ENCODE measurements at regions not wholly inside any gene's neighbourhood (a gene's known extent, or its start where the extent isn't known, plus 50 kb on each side); places are given as distances from the start of the nearest gene placed in this dataset.

DNA sequence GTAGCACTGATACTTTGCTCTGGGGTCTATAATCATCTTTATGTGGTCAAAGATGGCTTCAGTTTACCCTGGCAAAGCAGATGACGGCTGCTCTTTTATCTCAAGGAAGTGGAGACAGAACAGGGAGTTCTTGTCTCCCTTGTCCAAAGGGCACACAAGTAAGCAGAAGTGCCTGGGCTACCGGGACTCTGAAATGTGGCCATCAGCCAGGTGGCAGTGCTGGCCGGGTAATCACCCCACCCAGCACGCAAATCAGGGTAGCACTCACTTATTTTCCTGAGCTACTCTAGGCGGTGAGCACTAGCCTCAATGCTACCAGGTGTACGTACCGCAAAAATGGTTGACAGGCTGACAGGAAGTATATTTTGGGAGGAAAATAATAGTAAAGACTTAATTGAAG, 119.7 kb upstream of the ETAA1 start:
- no peak overlapping the region for H3K27ac ChIP-seq
- no peak for DNase-seq (ENCODE audit: low read depth in 1 of 2, low spot score in 2 of 2)
- H3K27me3 ChIP-seq (replicated peaks), result no peaks in the 10 kb centered on the region
- H3K4me1 ChIP-seq (replicated peaks), result peaks cover 6% of the 10 kb centered on the region
- no peak overlapping the region for H3K4me3 ChIP-seq
- H3K36me3 ChIP-seq, result no peaks in the 10 kb centered on the region
- no peaks in the 10 kb centered on the region for H3K9me3 ChIP-seq (replicated peaks)

GRCh38 chr2:67281101-67281500, 116.0 kb upstream of the ETAA1 start:
- Histone ChIP-seq H3K36me3 (no peaks in the 10 kb centered on the region), H3K27ac (no peak overlapping the region), H3K4me3 (no peak overlapping the region), H3K4me1 (replicated peaks) (peaks cover 38% of the 10 kb centered on the region), H3K9me3 (replicated peaks) (no peaks in the 10 kb centered on the region), H3K27me3 (replicated peaks) (no peaks in the 10 kb centered on the region)
- no peak for DNase-seq (ENCODE audit: low read depth in 1 of 2, low spot score in 2 of 2)

DNA sequence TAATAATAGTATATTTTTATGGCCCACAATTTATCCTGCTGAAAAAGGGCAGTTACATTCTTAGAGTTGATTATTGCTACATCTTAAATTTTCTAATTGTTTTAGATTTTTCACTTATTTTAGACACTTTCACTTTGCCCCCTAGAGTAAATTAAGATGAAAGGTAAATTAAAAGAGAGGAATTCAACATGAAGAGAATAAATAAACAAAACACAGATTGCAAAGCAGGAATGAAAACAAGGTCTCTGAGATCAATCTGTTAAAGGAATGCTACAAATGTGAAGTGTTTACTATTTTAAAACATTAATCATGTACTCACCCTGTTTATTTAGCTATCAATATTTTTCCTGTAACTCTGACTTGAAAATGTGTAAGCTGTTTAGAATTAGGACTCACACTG, 113.5 kb upstream of the ETAA1 start:
- peaks cover 38% of the 10 kb centered on the region for H3K4me1 ChIP-seq (replicated peaks)
- H3K27ac ChIP-seq, result peak overlapping the region; percentile 22; the same call in 1 of the 2 replicates
- no peaks in the 10 kb centered on the region for H3K36me3 ChIP-seq
- DNase-seq (ENCODE audit: low read depth in 1 of 2, low spot score in 2 of 2), result peak in 1 of 2 experiments; percentile 53
- H3K9me3 ChIP-seq (replicated peaks), result no peaks in the 10 kb centered on the region
- H3K27me3 ChIP-seq (replicated peaks), result no peaks in the 10 kb centered on the region
- H3K4me3 ChIP-seq, result no peak overlapping the region

DNA sequence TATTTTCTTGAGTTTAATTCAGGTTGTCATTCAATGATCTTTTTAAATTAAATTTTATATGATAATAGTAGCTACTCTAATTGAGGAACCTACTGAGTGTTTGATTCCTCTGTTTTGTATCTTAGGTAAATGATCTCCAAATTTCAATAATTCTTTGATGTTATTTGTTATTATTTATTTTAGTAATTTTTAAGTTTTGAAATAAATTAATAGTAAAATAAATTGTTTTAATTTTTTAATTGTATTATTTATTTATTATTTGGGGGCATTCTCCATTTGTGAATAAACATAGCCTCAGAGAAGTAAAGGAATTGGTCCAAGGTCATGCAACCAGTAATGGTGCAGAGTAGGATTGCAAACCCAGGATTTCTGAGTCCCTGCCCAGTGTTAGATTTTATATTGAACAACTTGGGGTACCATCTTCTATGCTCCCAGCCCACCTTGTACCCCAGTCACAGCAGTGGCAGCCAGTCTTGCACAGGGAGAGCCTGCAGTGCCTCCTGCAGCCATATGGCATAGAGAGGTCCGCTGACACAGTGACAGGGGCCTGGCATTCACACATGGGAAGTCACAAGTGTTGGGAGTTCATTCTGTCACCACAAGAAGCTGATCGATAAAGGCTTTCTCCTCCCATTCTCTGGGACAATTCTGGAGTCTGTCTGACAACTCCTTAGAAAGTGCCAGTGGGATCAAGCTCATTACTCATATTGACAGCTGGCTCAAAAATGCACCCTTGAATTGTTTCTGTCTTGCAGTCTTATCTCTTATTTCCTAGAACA, 110.0 kb upstream of the ETAA1 start:
- DNase-seq (ENCODE audit: low read depth in 1 of 2, low spot score in 2 of 2), result no peak
- no peaks in the 10 kb centered on the region for H3K27me3 ChIP-seq (replicated peaks)
- H3K36me3 ChIP-seq, result no peaks in the 10 kb centered on the region
- peaks cover 60% of the 10 kb centered on the region for H3K4me1 ChIP-seq (replicated peaks)
- H3K9me3 ChIP-seq (replicated peaks), result no peaks in the 10 kb centered on the region
- no peak overlapping the region for H3K27ac ChIP-seq
- no peak overlapping the region for H3K4me3 ChIP-seq

DNA sequence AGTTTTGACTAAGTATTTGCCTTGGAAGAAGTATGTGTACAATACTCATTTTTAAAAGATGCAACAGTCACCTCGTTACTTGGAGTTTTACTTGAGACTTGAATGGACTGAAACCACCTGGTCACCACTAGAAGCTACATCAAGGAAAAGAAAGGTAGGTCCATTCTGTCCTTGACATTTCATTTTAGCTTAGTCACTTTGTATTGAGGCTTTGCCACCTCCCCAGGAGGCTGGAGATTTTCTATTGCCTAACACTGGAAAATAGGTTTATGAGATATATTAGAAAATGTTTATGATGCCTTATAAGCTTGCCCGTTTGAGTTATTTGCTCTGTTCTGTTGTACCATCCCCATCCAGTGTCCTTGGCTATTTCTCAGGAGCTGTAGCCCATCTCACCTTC, 107.9 kb upstream of the ETAA1 start:
- Histone ChIP-seq H3K36me3 (no peaks in the 10 kb centered on the region), H3K27me3 (replicated peaks) (no peaks in the 10 kb centered on the region), H3K9me3 (replicated peaks) (no peaks in the 10 kb centered on the region), H3K4me1 (replicated peaks) (peaks cover 39% of the 10 kb centered on the region), H3K27ac (peak overlapping the region; percentile 57), H3K4me3 (no peak overlapping the region)
- DNase-seq (ENCODE audit: low read depth in 1 of 2, low spot score in 2 of 2), result no peak

DNA sequence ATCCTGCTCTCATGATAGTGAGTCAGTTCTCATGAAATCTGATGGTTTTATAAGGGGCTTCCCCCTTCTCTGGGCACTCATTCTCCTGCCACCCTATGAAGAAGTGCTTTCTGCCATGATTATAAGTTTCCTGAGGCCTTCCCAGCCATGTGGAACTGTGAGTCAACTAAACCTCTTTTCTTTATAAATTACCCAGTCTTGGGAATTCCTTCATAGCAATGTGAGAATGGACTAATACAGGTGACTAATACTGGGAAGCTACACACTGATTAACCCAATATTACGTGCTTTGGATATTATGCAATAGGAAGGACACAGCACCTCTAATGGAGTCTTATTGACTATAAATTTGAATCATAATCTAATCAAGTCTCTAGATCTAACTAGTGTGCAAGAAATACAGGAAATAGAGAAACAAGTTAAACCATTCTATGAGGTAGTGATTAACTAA, 107.2 kb upstream of the ETAA1 start:
- Histone ChIP-seq H3K27me3 (replicated peaks) (no peaks in the 10 kb centered on the region), H3K27ac (peak overlapping the region; percentile 57), H3K36me3 (no peaks in the 10 kb centered on the region), H3K4me1 (replicated peaks) (peaks cover 33% of the 10 kb centered on the region), H3K4me3 (no peak overlapping the region), H3K9me3 (replicated peaks) (no peaks in the 10 kb centered on the region)
- DNase-seq (ENCODE audit: low read depth in 1 of 2, low spot score in 2 of 2), result peak in 1 of 2 experiments; percentile 30

DNA sequence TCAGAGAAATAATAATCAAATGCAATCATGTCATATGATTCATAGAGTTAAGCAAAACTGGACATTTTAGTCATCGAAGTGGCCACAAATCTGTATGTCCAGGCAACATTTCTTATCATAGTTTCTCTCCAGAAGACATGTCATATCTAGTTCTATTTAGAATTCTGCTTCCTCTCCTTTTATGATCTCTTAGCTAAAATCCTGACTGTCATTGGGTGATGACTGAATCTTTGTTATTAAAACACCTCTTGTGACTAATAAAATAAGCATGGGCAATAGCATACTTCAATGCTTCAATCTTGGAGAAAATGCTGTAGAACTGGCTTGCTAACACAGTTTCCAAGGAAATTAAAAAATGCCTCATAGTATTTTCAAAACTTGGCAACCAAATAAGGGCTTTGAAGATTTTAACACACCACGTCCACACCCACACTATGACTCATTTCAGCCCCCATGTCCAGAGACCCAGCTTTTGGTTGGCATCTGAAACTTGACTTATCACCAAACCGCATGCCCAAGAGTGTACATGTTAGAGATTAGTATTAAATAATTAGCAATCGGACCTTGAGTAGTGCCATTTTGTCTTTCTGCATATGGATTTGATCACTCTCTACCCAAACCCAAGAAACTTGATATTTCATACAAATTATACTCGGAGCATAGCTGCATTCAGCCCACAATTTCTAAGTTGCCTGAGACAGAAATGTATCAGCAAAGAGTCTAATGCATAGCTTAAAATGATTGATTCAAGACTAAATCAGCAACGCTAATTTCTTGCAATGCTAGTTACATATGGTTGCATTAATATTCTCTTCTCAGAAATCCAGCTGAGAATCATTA, 106.5 kb upstream of the ETAA1 start:
- H3K27me3 ChIP-seq (replicated peaks), result no peaks in the 10 kb centered on the region
- H3K4me3 ChIP-seq, result no peak overlapping the region
- no peaks in the 10 kb centered on the region for H3K36me3 ChIP-seq
- H3K9me3 ChIP-seq (replicated peaks), result no peaks in the 10 kb centered on the region
- H3K27ac ChIP-seq, result peak overlapping the region; percentile 57
- DNase-seq (ENCODE audit: low read depth in 1 of 2, low spot score in 2 of 2), result peak; percentile 64 to 68
- peaks cover 32% of the 10 kb centered on the region for H3K4me1 ChIP-seq (replicated peaks)

DNA sequence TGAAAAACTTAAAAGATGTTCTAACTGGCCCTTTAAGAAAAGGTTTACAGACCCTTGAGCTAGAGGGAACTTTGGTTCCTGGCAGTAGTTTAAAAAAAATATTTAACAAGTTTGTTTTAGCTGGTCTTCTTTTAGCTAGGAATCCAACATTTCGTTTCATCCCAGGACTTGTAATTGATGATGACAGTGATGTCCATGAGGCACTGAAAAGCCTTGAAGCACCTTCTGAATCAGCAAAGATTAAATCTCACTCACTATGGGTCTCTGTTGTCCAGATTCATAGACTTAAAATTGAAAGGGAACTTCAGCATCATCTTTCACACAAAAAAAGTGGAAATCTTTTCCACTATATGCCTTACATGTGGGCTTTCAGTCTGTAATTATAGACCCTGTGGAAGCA, 102.9 kb upstream of the ETAA1 start:
- no peak overlapping the region for H3K27ac ChIP-seq
- no peaks in the 10 kb centered on the region for H3K9me3 ChIP-seq (replicated peaks)

DNA sequence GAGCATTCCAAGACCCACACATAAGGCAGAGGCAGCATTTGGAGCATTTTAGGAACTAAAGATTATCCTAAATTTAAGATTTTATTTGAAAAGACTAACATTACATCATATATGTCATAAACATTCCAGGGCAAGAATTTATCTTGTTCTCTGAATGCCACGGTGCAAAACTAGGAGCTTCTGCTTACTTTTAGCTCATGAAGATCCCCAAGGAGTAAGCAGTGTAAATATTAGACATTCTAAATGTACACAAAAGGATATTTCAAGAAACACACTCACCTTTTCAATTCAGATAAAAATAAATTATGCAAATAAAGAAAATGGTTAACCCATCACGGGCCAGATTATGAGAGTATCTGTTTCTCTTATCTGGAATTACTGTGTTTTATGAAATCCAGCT, 101.7 kb upstream of the ETAA1 start:
- peaks cover 21% of the 10 kb centered on the region for H3K4me1 ChIP-seq (replicated peaks)
- no peaks in the 10 kb centered on the region for H3K9me3 ChIP-seq (replicated peaks)
- no peak overlapping the region for H3K27ac ChIP-seq
- DNase-seq (ENCODE audit: low read depth in 1 of 2, low spot score in 2 of 2), result no peak
- H3K4me3 ChIP-seq, result no peak overlapping the region
- no peaks in the 10 kb centered on the region for H3K27me3 ChIP-seq (replicated peaks)
- H3K36me3 ChIP-seq, result no peaks in the 10 kb centered on the region

More for the DNA sequence above, 102.9 kb upstream of the ETAA1 start:
- Histone ChIP-seq H3K4me1 (replicated peaks) (peaks cover 32% of the 10 kb centered on the region), H3K27me3 (replicated peaks) (no peaks in the 10 kb centered on the region), H3K4me3 (no peak overlapping the region), H3K36me3 (no peaks in the 10 kb centered on the region)
- no peak for DNase-seq (ENCODE audit: low read depth in 1 of 2, low spot score in 2 of 2)

DNA sequence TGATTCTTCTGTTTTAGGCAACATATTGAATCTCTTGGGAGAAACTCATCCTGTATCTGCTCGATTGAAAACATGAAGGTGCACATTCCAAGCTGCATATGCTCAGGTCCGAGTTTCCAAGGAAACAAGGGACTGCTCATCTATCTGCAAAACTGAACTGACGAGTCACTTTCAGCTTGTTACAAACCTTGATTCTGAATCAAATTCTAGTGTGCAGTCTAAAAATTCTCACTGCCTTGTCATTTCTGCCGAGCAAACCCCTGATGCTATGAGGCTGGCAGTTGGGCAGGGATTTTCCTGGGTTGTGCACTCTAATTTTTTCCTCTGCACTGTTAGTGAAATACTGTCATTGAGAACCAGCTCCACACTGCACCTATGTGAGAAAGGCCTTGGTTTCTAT, 101.3 kb upstream of the ETAA1 start:
- Histone ChIP-seq H3K36me3 (no peaks in the 10 kb centered on the region), H3K27me3 (replicated peaks) (no peaks in the 10 kb centered on the region), H3K4me1 (replicated peaks) (peaks cover 16% of the 10 kb centered on the region), H3K9me3 (replicated peaks) (no peaks in the 10 kb centered on the region), H3K27ac (no peak overlapping the region), H3K4me3 (no peak overlapping the region)
- no peak for DNase-seq (ENCODE audit: low read depth in 1 of 2, low spot score in 2 of 2)

DNA sequence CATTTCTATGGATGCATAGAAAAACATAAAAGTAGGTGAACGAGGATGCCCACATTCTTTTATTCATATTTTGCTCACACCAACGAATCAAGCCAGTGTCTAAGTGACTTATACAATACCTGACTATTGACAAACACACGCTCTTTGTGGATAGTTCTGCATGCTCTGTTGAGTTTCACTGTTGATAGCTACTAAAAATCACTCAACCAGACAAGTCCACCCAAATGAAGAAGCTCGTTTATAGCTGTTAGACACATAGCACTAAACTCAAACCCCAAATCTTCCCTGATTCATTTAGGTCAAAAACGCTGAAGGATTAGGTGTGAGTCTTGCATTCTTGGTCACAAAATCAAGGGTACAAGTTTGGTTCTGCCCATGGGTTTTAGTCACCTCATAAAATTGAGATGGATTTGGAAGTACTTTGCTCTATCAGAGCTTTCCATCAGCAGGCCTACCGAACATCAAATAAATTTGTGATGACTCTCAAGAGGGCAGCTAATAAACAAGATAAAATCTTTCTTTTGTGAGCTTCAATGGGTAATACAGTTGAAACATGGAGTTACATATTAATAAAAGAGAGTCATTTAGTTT, 92.7 kb upstream of the ETAA1 start:
- H3K27ac ChIP-seq, result no peak overlapping the region
- H3K9me3 ChIP-seq (replicated peaks), result no peaks in the 10 kb centered on the region
- no peak for DNase-seq (ENCODE audit: low read depth in 1 of 2, low spot score in 2 of 2)
- no peak overlapping the region for H3K4me3 ChIP-seq
- H3K27me3 ChIP-seq (replicated peaks), result no peaks in the 10 kb centered on the region
- no peaks in the 10 kb centered on the region for H3K36me3 ChIP-seq
- H3K4me1 ChIP-seq (replicated peaks), result peaks cover 9% of the 10 kb centered on the region

DNA sequence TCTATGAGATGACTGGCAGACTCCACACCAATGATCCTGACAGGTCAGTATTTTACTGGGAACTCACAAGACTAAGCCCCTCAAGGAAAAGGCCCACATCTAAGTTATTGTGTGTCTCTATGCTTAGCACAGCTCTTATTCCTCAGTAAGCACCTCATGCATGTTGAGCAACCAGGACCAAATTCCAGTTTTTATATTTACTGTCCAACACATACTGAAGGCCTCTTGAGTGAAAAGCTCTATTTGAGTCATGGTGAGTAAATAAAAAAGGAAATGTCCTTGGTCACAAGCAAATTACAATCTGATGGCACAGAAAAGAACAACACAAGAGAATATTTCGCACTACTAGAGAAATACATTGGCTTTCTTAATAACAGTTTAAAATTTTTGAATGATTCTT, 87.9 kb upstream of the ETAA1 start:
- H3K27ac ChIP-seq, result no peak overlapping the region
- no peaks in the 10 kb centered on the region for H3K36me3 ChIP-seq
- H3K4me1 ChIP-seq (replicated peaks), result peaks cover 20% of the 10 kb centered on the region

GRCh38 chr2:67311536-67311935, 85.6 kb upstream of the ETAA1 start:
- Histone ChIP-seq H3K27me3 (replicated peaks) (no peaks in the 10 kb centered on the region), H3K4me3 (no peak overlapping the region), H3K27ac (peak overlapping the region; percentile 28), H3K9me3 (replicated peaks) (no peaks in the 10 kb centered on the region), H3K4me1 (replicated peaks) (peaks cover 20% of the 10 kb centered on the region), H3K36me3 (no peaks in the 10 kb centered on the region)
- peak; percentile 40 to 47 for DNase-seq (ENCODE audit: low read depth in 1 of 2, low spot score in 2 of 2)

More for the DNA sequence above, 87.9 kb upstream of the ETAA1 start:
- Histone ChIP-seq H3K27me3 (replicated peaks) (no peaks in the 10 kb centered on the region), H3K9me3 (replicated peaks) (no peaks in the 10 kb centered on the region), H3K4me3 (no peak overlapping the region)
- peak in 1 of 2 experiments; percentile 18 for DNase-seq (ENCODE audit: low read depth in 1 of 2, low spot score in 2 of 2)

DNA sequence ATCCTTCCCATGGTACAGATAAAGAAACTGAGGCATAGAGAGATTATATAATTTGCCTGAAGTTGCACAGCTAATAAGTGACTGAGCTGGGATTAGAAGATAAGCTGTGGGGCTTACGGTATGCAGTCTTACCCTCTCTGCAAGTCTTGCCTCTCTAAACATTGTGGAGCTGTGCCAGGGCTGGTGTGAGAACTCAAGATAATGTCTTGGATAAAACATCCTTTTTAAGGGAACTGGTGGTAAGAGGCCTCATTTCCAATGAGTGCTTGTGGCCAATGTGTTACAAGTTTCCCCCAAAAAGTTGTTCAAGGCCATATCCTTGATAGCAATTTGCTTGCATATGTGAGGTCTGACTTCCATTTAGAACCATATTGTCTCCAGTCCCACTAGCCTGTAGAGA, 84.3 kb upstream of the ETAA1 start:
- Histone ChIP-seq H3K27ac (no peak overlapping the region), H3K27me3 (replicated peaks) (no peaks in the 10 kb centered on the region), H3K9me3 (replicated peaks) (no peaks in the 10 kb centered on the region), H3K36me3 (no peaks in the 10 kb centered on the region), H3K4me3 (no peak overlapping the region), H3K4me1 (replicated peaks) (peaks cover 20% of the 10 kb centered on the region)
- no peak for DNase-seq (ENCODE audit: low read depth in 1 of 2, low spot score in 2 of 2)
